ENCODE measurements at regions not wholly inside any gene's neighbourhood (a gene's known extent, or its start where the extent isn't known, plus 50 kb on each side); places are given as distances from the start of the nearest gene placed in this dataset.

- intact Hi-C loops (cut with DNase I): no loop called here
- no peak for FAIRE-seq
- Histone ChIP-seq H3K9me3 (ENCODE audit: control insufficient read depth in 2 of 3, insufficient read depth in 1 of 3, low read length in 3 of 3) (no peaks in the 10 kb centered on the region), H3K27me3 (ENCODE audit: control insufficient read depth, insufficient read depth, low read length) (no peaks in the 10 kb centered on the region), H3K36me3 (ENCODE audit: control insufficient read depth in 2 of 3, insufficient read depth in 3 of 3, low read length in 3 of 3) (no peaks in the 10 kb centered on the region), H3K4me3 (ENCODE audit: low read length in 3 of 3) (no peak overlapping the region), H3K4me1 (ENCODE audit: control insufficient read depth in 2 of 3, insufficient read depth in 2 of 3, low read depth in 1 of 3, low read length in 3 of 3) (peaks cover 0 to 5% (median 0%) of the 10 kb centered on the region in 3 donors), H3K27ac (ENCODE audit: low read depth in 2 of 2, low read length in 2 of 2) (no peak overlapping the region), H3K9ac (ENCODE audit: low read length in 3 of 3) (no peak overlapping the region)
- DNase-seq: no peak
- TF ChIP-seq CTCF (IDR thresholded peaks at IDR 0.05; ENCODE audit: borderline replicate concordance, extremely low read depth, insufficient read depth): no peak
Measured at GRCh38 chr9:86555661-86556060, 201.5 kb upstream of the TUT7 start.

- H3K9me3 ChIP-seq (ENCODE audit: control insufficient read depth in 2 of 3, insufficient read depth in 1 of 3, low read length in 3 of 3): no peaks in the 10 kb centered on the region
- H3K36me3 ChIP-seq (ENCODE audit: control insufficient read depth in 2 of 3, insufficient read depth in 3 of 3, low read length in 3 of 3): no peaks in the 10 kb centered on the region
- no peak overlapping the region for H3K27ac ChIP-seq (ENCODE audit: low read depth in 2 of 2, low read length in 2 of 2)
- DNase-seq: no peak
- H3K27me3 ChIP-seq (ENCODE audit: control insufficient read depth, insufficient read depth, low read length): no peaks in the 10 kb centered on the region
- H3K9ac ChIP-seq (ENCODE audit: low read length in 3 of 3): no peak overlapping the region
- no peak for TF ChIP-seq CTCF (IDR thresholded peaks at IDR 0.05; ENCODE audit: borderline replicate concordance, extremely low read depth, insufficient read depth)
- no peak overlapping the region for H3K4me3 ChIP-seq (ENCODE audit: low read length in 3 of 3)
- FAIRE-seq: no peak
- intact Hi-C loops (cut with DNase I): no loop called here
- peaks cover 0 to 5% (median 0%) of the 10 kb centered on the region in 3 donors for H3K4me1 ChIP-seq (ENCODE audit: control insufficient read depth in 2 of 3, insufficient read depth in 2 of 3, low read depth in 1 of 3, low read length in 3 of 3)
Measured at GRCh38 chr9:86550401-86550800, 196.2 kb upstream of the TUT7 start.

GRCh38 chr9:86549920-86550319, 195.7 kb upstream of the TUT7 start:
- no peak for FAIRE-seq
- no peaks in the 10 kb centered on the region for H3K36me3 ChIP-seq (ENCODE audit: control insufficient read depth in 2 of 3, insufficient read depth in 3 of 3, low read length in 3 of 3)

More at GRCh38 chr9:86549920-86550319, 195.7 kb upstream of the TUT7 start:
- intact Hi-C loops (cut with DNase I): no loop called here
- Histone ChIP-seq H3K4me3 (ENCODE audit: low read length in 3 of 3) (no peak overlapping the region), H3K27me3 (ENCODE audit: control insufficient read depth, insufficient read depth, low read length) (no peaks in the 10 kb centered on the region), H3K4me1 (ENCODE audit: control insufficient read depth in 2 of 3, insufficient read depth in 2 of 3, low read depth in 1 of 3, low read length in 3 of 3) (peaks cover 0 to 5% (median 0%) of the 10 kb centered on the region in 3 donors), H3K9ac (ENCODE audit: low read length in 3 of 3) (no peak overlapping the region), H3K27ac (ENCODE audit: low read depth in 2 of 2, low read length in 2 of 2) (no peak overlapping the region), H3K9me3 (ENCODE audit: control insufficient read depth in 2 of 3, insufficient read depth in 1 of 3, low read length in 3 of 3) (no peaks in the 10 kb centered on the region)
- DNase-seq: no peak
- no peak for TF ChIP-seq CTCF (IDR thresholded peaks at IDR 0.05; ENCODE audit: borderline replicate concordance, extremely low read depth, insufficient read depth)
